Activated CD4-positive, alpha-beta T cell treated with anti-CD3 and anti-CD28 coated beads, Interleukin-2, amount 10 ng/mL, durations not matched to agents 7 days and 5 days (primary cell): ENCODE measurements at regions not wholly inside any gene's neighbourhood (a gene's known extent, or its start where the extent isn't known, plus 50 kb on each side); places are given as distances from the start of the nearest gene placed in this dataset.
"Not testable (repeated sequence)": the region's sequence is repeated elsewhere in the genome, so short reads cannot be mapped to it uniquely, and the experiment has no call there.

Source experiments
- CTCF ChIA-PET: fragments of 350-600 bp; sonication (Branson Sonifier 250); formaldehyde crosslinking; loops from one replicate; lab custom pipeline; 2021; ENCODE audit warnings: antibody characterized with exemption; lab: Charles Lee
- POLR2A ChIA-PET: fragments of 350-600 bp; sonication (Branson Sonifier 250); formaldehyde crosslinking; loops from one replicate; lab custom pipeline; 2021; ENCODE audit warnings: antibody characterized with exemption; lab: Charles Lee
- DNase-seq: peaks from one replicate; pipeline ENCODE4 v3.0.0-alpha.2; 2020
- H3K27ac Mint-ChIP-seq: one replicate; pipeline ENCODE4 v1.8.0; 2021; ENCODE audit warnings: mild to moderate bottlenecking, moderate library complexity, mixed read lengths
- H3K27me3 Mint-ChIP-seq: one replicate; pipeline ENCODE4 v1.8.0; 2021; ENCODE audit warnings: mixed read lengths
- H3K36me3 Mint-ChIP-seq: one replicate; pipeline ENCODE4 v1.8.0; 2021; ENCODE audit warnings: low read depth, mixed read lengths
- H3K4me1 Mint-ChIP-seq: one replicate; pipeline ENCODE4 v1.8.0; 2021; ENCODE audit warnings: mixed read lengths
- H3K4me3 Mint-ChIP-seq: one replicate; pipeline ENCODE4 v1.8.0; 2021; ENCODE audit warnings: mild to moderate bottlenecking, moderate library complexity, mixed read lengths
- H3K9me3 Mint-ChIP-seq: one replicate; pipeline ENCODE4 v1.8.0; 2021; ENCODE audit warnings: mixed read lengths

DNA sequence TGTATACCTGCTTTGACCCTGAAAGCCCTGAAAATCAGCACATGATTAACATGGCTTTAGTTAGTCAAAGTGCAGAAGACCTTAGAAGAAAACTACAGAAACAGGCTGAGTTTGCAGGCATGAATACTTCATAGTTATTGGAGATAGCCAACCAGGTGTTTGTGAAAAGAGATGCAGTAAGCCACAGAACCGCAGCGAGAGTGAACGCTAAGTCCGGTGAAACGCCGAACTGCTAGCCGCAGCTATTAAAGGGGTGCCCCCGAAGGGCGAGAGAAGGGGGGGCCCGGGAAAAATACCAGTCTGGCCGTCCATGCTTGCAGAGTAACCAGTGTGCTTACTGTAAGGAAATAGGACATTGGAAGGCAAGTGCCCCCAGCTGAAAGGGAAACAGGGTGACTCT, 784.0 kb upstream of the TMEM132C start:
- Mint-ChIP-seq H3K4me1 (peaks cover 2% of the 10 kb centered on the region), H3K27me3 (no peaks in the 10 kb centered on the region)

DNA sequence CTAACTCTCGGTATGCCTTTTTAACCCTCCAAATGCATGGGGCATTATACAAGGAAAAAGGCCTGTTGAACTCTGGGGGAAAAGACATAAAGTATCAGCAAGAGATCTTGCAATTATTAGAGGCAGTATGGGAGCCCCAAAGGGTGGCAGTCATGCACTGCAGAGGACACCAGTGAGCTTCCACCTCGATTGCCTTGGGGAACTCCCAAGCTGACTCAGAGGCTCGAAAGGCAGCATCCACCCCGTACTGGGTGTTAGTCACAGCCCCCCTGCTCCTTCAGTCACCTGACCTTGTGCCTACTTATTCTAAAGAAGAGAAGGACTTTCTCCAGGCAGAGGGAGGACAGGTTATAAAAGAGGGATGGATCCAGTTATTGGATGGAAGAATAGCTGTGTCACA, 781.4 kb upstream of the TMEM132C start:
- Mint-ChIP-seq H3K4me3 (no peak overlapping the region), H3K9me3 (no peaks in the 10 kb centered on the region), H3K27me3 (no peaks in the 10 kb centered on the region), H3K36me3 (no peaks in the 10 kb centered on the region), H3K4me1 (peaks cover 2% of the 10 kb centered on the region), H3K27ac (no peak overlapping the region)
- no peak for DNase-seq
- ChIA-PET POLR2A (no interaction called here), CTCF (interaction anchor here (0.8 to 2.1 kb wide), 2 partner anchors 28 to 192 kb away, joined by 3 to 8 read pairs; no protein-coding TSS in a partner anchor)

More for the DNA sequence above, 784.0 kb upstream of the TMEM132C start:
- ChIA-PET CTCF (interaction anchor here (1.2 kb wide), 1 partner anchor 11 kb away, joined by 3 read pairs; no protein-coding TSS in a partner anchor), POLR2A (no interaction called here)
- no peaks in the 10 kb centered on the region for H3K9me3 Mint-ChIP-seq
- no peak overlapping the region for H3K4me3 Mint-ChIP-seq
- no peak for DNase-seq
- no peaks in the 10 kb centered on the region for H3K36me3 Mint-ChIP-seq
- H3K27ac Mint-ChIP-seq: no peak overlapping the region

DNA sequence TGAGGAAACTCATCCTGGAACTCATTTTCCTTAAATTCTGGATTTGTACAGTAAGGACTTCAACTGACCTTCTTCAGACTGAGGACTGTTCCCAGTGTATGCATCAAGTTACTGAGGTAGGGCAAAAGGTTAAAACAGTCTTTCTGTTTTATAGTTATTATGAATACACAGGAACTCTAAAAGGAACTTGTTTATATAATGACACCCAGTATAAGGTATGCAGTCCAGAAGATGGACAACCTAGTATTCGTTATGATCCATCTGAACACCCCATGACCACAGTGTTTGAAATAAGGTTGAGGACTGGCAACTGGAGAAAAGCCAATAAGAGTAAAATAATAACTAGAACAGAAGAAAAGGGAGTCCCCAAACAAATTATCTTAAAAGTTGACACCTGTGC, 779.9 kb upstream of the TMEM132C start:
- CTCF ChIA-PET: no interaction called here
- POLR2A ChIA-PET: no interaction called here
- no peak overlapping the region for H3K4me3 Mint-ChIP-seq
- H3K27ac Mint-ChIP-seq: no peak overlapping the region
- H3K9me3 Mint-ChIP-seq: no peaks in the 10 kb centered on the region
- no peaks in the 10 kb centered on the region for H3K27me3 Mint-ChIP-seq
- DNase-seq: no peak
- no peaks in the 10 kb centered on the region for H3K36me3 Mint-ChIP-seq
- peaks cover 2% of the 10 kb centered on the region for H3K4me1 Mint-ChIP-seq

DNA sequence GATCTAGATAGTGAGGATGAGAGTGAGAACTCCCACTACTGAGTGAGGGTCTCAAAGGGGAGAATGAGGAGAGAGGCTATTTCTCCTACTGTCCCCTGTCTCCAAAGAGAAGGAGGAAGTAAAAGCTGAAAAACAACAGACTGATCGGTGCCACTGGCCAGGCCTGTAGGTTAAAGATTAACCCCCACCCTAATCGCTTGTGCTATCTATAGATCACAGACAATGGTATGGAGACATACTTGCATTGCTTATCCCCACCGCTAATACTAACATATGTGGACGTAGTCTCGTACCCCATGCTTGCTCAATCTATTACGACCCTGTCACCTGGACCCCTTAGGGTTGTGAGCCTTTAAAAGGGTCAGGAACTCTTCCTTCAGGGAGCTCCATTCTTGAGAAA, 777.9 kb upstream of the TMEM132C start:
- CTCF ChIA-PET: no interaction called here
- H3K27me3 Mint-ChIP-seq: no peaks in the 10 kb centered on the region
- no peak overlapping the region for H3K4me3 Mint-ChIP-seq
- H3K27ac Mint-ChIP-seq: no peak overlapping the region
- peaks cover 2% of the 10 kb centered on the region for H3K9me3 Mint-ChIP-seq
- no peaks in the 10 kb centered on the region for H3K36me3 Mint-ChIP-seq
- no peak for DNase-seq
- H3K4me1 Mint-ChIP-seq: peaks cover 2% of the 10 kb centered on the region
- POLR2A ChIA-PET: no interaction called here

DNA sequence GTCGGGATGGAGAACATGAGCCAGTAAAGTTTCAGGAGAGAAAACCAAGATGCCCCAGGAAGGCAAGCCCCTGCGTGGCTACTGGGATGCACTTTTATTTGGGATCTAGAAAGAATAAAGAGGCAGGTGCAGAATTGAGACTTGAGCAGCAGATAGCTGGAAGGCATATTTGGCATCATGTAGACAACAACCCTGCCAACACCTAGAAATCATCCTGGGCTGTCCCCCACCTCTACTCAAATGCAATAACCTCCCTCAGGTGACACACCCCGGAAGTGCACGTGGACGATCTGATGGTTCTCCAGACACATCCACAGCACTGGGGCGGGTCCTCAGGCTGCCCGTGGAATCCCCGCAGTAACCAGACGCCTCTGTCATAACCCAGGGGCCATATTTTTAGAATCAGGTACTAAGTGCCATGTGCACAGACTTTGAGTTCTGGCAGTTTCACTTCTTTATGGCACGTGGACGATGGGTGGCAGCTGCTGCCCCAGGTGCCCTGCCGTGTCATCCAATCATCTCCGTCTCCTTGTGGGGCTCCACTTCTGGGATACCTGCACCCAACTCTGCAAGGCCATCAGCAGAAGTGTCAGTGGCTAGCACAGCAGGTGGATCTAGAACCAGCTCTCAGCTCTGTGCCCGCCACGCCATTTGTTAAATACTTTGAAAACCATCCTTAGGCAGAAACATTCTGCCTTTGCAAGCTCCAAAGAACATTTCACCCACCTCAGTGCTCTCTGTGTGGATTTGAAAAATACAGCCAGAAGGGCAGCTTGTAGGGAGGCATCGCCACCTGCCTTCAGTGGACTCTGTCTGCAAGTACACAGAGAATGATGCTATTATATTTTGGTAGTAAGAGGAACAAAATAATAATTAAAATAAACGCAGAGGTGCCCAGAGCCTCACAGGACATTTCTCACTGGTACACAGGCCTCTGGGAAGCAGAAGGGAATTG, 771.7 kb upstream of the TMEM132C start:
- no peaks in the 10 kb centered on the region for H3K27me3 Mint-ChIP-seq
- ChIA-PET POLR2A (no interaction called here), CTCF (no interaction called here)
- no peaks in the 10 kb centered on the region for H3K36me3 Mint-ChIP-seq
- H3K27ac Mint-ChIP-seq: no peak overlapping the region
- H3K4me3 Mint-ChIP-seq: no peak overlapping the region
- no peaks in the 10 kb centered on the region for H3K4me1 Mint-ChIP-seq
- DNase-seq: no peak
- H3K9me3 Mint-ChIP-seq: peaks cover 2% of the 10 kb centered on the region

DNA sequence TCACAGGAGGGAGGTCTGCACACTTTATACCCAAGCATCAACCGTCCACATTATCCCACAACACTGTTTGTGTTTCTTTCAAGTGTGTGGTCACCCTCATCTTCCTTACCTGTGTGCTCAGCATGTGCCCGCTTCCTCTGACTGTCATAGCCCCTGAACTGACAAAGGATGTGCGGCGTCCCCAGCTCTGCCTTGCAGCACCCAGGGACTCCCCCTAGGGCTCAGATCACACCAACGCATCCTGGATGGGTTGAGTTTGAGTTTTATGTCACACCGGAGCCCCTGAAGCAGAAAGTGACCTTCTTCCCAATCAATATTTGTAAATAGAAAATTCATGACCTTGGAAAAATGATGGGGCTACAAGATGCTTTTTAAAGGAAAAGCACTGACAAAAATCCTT, 770.7 kb upstream of the TMEM132C start:
- Mint-ChIP-seq H3K4me1 (no peaks in the 10 kb centered on the region), H3K36me3 (no peaks in the 10 kb centered on the region), H3K9me3 (peaks cover 2% of the 10 kb centered on the region), H3K27me3 (no peaks in the 10 kb centered on the region), H3K4me3 (no peak overlapping the region), H3K27ac (no peak overlapping the region)
- POLR2A ChIA-PET: no interaction called here
- no peak for DNase-seq
- CTCF ChIA-PET: no interaction called here

DNA sequence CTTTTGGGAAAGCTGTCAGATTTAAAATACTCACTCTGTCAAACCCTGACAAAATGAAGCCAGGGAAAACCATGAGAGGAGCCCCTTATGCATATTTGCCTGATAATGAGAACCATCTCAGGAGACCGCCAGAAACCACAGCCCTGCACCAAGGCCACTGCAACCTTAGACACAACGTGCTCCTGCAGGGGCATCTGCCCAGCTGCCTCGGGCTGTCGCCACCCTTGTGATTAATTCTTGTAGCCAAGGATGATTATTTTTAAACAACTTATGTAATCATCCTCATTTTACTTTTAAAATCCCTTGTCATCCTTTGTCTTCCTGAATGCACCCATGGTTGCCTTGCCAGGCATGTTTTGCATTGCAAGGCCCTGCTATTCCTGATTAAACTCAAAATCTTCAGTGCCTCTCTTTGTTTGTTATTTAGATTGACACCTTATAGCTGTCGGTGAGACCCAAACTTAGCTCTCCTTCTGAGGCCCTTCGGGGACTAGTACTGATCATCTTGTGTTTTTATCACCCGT, 766.4 kb upstream of the TMEM132C start:
- CTCF ChIA-PET: no interaction called here
- H3K27ac Mint-ChIP-seq: no peak overlapping the region
- H3K36me3 Mint-ChIP-seq: no peaks in the 10 kb centered on the region
- no peak overlapping the region for H3K4me3 Mint-ChIP-seq
- DNase-seq: no peak
- H3K4me1 Mint-ChIP-seq: no peaks in the 10 kb centered on the region
- POLR2A ChIA-PET: no interaction called here
- no peaks in the 10 kb centered on the region for H3K27me3 Mint-ChIP-seq
- H3K9me3 Mint-ChIP-seq: peaks cover 2% of the 10 kb centered on the region

DNA sequence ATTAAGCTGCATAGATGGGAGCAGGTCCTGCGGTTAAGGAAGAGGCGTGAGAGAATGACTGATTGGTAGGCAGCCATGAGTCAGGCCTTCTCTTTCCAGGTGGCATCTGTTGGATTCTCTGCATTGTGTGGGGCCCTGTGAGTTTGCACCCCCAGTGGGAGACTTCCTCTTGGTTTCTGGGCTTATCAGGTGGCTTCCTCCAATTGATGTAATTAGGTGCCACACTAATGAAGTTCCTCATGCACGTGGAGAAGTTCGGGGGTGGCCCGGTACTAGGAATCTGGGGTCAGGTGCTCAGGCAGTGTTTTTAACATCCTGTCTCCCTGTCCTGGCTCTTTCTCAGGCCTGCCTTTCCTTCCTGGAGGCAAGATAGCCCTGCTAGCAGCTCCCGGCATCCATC, 765.1 kb upstream of the TMEM132C start:
- no peak for DNase-seq
- CTCF ChIA-PET: no interaction called here
- Mint-ChIP-seq H3K27ac (no peak overlapping the region), H3K4me3 (no peak overlapping the region), H3K36me3 (no peaks in the 10 kb centered on the region), H3K4me1 (no peaks in the 10 kb centered on the region), H3K9me3 (peaks cover 2% of the 10 kb centered on the region), H3K27me3 (no peaks in the 10 kb centered on the region)
- POLR2A ChIA-PET: no interaction called here

DNA sequence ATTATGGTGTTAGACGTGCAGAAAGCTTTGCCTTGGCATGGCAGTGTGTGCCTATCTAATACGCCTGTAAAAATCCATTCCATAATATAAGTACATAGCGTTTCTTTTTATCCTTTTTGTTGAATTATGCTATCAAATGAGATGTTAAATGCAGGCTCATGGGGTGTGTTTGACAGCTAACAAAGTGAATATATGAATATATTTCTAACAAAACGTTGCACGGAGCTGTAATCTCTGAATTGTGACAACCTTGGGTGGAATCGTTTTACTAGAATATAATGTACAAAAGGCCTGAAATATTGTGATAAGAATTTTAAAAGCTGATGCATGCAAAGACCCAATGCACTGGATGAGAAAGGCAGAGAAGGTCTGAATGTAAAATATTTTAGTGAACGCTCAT, 763.7 kb upstream of the TMEM132C start:
- no peak overlapping the region for H3K4me3 Mint-ChIP-seq
- no peak for DNase-seq
- H3K27me3 Mint-ChIP-seq: no peaks in the 10 kb centered on the region
- ChIA-PET CTCF (no interaction called here), POLR2A (no interaction called here)
- no peaks in the 10 kb centered on the region for H3K4me1 Mint-ChIP-seq
- peaks cover 5% of the 10 kb centered on the region for H3K9me3 Mint-ChIP-seq
- no peak overlapping the region for H3K27ac Mint-ChIP-seq
- H3K36me3 Mint-ChIP-seq: no peaks in the 10 kb centered on the region

DNA sequence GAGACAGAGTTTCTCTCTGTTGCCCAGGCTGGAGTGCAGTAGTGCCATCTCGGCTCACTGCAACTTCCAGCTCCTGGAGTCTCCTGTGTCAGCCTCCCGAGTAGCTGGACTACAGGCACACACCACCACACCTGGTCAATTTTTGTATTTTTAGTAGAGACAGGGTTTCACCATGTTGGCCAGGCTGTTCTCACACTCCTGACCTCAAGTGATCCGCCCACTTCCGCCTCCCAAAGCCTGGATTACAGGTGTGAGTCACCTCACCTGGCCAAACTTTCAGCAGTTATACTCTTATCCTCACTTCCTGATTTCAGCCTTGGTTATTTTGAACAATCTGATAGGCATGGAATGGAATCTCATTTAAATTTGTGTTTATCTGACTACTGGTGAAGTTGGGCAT, 763.0 kb upstream of the TMEM132C start:
- H3K27ac Mint-ChIP-seq, H3K4me3 Mint-ChIP-seq, H3K9me3 Mint-ChIP-seq, CTCF ChIA-PET, H3K36me3 Mint-ChIP-seq, POLR2A ChIA-PET, H3K4me1 Mint-ChIP-seq, H3K27me3 Mint-ChIP-seq, DNase-seq: not testable (repeated sequence)

DNA sequence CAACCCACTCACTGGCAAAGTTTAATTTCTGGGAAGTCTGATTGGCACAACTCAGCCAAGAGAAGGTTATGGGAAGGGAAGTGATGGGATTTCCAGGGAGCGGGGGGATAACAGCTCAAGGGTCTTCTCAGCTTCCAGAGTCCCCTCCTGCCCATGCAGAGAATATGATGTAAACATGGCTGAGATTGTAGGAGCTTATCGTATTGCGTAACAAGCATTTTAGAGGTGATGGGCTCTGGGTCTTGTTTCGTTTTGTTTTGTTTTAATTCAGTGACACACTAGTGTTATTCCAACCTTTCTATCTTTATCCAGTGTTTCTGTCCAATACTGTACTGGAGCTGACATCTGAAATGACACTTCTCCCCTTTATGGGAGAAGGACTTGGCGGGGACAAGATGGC, 762.1 kb upstream of the TMEM132C start:
- no peaks in the 10 kb centered on the region for H3K27me3 Mint-ChIP-seq
- H3K27ac Mint-ChIP-seq: no peak overlapping the region
- no peak for DNase-seq
- H3K4me3 Mint-ChIP-seq: no peak overlapping the region
- H3K36me3 Mint-ChIP-seq: no peaks in the 10 kb centered on the region
- peaks cover 5% of the 10 kb centered on the region for H3K9me3 Mint-ChIP-seq
- no peaks in the 10 kb centered on the region for H3K4me1 Mint-ChIP-seq
- ChIA-PET POLR2A (no interaction called here), CTCF (interaction anchor here (0.7 kb wide), 1 partner anchor 509 kb away, joined by 3 read pairs; no protein-coding TSS in a partner anchor)

DNA sequence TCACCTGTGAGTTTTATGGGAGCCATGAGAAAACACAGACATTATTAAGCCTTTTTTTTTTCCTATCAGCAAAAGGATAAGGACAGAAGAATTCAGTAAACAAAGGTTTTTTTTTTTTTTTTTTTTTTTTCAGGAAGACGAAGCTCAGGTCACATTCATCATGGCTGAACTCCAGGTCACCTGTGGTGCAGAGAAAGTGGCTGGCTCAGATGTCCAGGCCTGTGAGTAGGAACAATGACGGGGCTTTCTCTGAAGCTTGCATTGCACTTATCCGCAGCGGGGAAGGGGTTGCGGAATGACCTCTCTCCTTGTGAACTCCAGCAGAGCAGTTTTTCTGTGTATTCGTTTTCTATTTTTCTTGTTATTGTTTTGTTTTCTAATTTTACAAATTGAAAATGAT, 759.6 kb upstream of the TMEM132C start:
- peaks cover 5% of the 10 kb centered on the region for H3K9me3 Mint-ChIP-seq
- H3K4me3 Mint-ChIP-seq: no peak overlapping the region
- H3K27me3 Mint-ChIP-seq: no peaks in the 10 kb centered on the region
- no peak overlapping the region for H3K27ac Mint-ChIP-seq
- no peak for DNase-seq
- H3K4me1 Mint-ChIP-seq: no peaks in the 10 kb centered on the region
- no peaks in the 10 kb centered on the region for H3K36me3 Mint-ChIP-seq
- POLR2A ChIA-PET: no interaction called here
- CTCF ChIA-PET: interaction anchor here (0.8 kb wide), 1 partner anchor 52 kb away, joined by 3 read pairs; no protein-coding TSS in a partner anchor

DNA sequence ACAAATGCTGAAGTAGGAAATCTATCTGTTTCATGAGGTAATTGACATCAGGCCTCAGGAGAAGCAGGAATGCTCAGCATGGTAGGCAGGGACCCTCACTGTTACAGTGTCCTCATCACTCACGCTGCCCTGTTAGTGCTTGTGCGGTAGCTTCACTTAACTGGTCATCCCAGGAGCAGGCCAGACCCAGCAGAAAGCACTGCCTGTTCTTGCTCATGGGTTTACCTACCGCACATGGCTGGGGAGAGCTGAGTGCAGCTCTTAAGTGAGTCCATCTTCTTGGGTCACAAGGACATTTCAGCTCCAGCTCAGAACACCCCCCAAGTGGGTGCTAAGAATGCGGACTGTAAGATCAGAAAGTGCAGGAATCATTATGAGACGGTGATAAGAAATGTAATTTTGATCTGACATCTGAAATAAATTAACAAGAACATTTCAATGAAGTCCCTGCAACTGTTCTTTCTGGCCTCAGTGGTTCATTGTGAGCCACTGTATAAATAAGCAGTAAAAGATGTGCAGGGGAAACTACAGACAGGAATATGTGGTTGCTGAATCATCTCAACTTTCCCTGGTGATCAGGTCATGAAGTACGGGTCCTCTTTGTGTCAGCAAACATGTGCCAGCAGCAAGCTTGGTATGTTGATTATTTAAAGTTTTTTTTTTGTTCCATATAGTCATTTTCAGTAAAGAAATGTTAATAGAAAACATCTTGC, 757.7 kb upstream of the TMEM132C start:
- H3K4me1 Mint-ChIP-seq: no peaks in the 10 kb centered on the region
- DNase-seq: no peak
- no peak overlapping the region for H3K4me3 Mint-ChIP-seq
- CTCF ChIA-PET: no interaction called here
- H3K36me3 Mint-ChIP-seq: no peaks in the 10 kb centered on the region
- H3K27ac Mint-ChIP-seq: no peak overlapping the region
- POLR2A ChIA-PET: no interaction called here
- H3K9me3 Mint-ChIP-seq: peaks cover 5% of the 10 kb centered on the region
- no peaks in the 10 kb centered on the region for H3K27me3 Mint-ChIP-seq
